SU-DHL-6 (cell line): ENCODE measurements at regions not wholly inside any gene's neighbourhood (a gene's known extent, or its start where the extent isn't known, plus 50 kb on each side); places are given as distances from the start of the nearest gene placed in this dataset.

ENCODE experiments used
- EZH2phosphoT487 ChIP-seq: fragments of 200-600 bp; sonication (generic), shearing (Covaris generic); conservative IDR thresholded peaks from 2 replicates; pipeline ENCODE4 v1.6.1; 2018; ENCODE audit warnings: mild to moderate bottlenecking, antibody characterized with exemption, low read length, moderate library complexity, mixed read lengths
- TF ChIP-seq, protein P1 (sequence below): fragments of 200-600 bp; sonication (generic); IDR thresholded peaks from one replicate; pipeline ENCODE4 v1.5.1; 2017; ENCODE audit warnings: antibody characterized with exemption, mild to moderate bottlenecking, low read length, moderate library complexity; ENCODE audit not compliant: insufficient read depth, poor library complexity, severe bottlenecking

DNA sequence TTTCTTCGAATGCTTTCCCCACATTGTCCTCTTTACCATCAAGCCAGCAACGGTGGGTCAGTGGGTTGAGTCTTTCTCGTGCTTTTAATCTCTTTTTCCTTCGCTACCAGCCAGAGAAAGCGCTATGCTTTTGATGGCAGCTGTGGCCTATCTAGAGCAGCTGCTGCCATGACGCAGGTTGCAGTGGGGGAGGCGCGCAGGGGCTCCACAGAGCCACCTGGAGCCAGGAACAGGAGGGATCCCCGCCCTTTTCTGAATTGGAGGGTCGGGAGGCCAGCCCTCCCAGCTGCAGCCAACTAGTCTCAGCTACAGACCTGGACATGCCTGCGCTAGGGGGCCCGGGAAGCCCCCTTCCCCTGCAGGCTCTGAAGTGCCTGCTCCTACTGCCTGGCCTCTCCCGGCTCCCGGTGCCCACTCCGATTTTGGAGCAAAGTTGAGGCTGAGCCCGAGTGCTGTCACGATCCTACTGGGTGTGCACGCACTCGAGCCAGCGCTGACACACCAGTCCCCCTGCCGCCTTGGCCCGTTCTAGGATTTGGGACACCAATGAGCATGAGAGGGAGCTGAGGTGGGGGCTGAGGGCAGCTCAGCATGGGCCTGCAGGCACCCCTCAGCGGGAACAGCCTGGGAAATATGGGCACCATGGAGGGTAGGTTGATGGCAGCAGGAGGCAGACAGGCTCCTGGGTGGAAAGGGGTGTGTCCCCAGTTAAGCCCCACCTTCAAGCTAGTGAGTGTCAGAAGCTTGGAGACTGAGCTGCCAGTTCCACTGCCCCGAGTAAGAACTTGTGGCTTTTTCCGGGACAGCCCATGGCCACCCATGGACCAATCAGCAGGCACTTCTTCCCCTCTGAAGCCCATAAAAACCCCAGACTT is 784.2 kb downstream of the SLC6A15 start:
- TF ChIP-seq, protein P1, sequence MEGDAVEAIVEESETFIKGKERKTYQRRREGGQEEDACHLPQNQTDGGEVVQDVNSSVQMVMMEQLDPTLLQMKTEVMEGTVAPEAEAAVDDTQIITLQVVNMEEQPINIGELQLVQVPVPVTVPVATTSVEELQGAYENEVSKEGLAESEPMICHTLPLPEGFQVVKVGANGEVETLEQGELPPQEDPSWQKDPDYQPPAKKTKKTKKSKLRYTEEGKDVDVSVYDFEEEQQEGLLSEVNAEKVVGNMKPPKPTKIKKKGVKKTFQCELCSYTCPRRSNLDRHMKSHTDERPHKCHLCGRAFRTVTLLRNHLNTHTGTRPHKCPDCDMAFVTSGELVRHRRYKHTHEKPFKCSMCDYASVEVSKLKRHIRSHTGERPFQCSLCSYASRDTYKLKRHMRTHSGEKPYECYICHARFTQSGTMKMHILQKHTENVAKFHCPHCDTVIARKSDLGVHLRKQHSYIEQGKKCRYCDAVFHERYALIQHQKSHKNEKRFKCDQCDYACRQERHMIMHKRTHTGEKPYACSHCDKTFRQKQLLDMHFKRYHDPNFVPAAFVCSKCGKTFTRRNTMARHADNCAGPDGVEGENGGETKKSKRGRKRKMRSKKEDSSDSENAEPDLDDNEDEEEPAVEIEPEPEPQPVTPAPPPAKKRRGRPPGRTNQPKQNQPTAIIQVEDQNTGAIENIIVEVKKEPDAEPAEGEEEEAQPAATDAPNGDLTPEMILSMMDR: no peak
- TF ChIP-seq EZH2phosphoT487: no peak
